Endothelial cell of umbilical vein (primary cell): ENCODE measurements at regions not wholly inside any gene's neighbourhood (a gene's known extent, or its start where the extent isn't known, plus 50 kb on each side); places are given as distances from the start of the nearest gene placed in this dataset.

Experiments used
- BruUV-seq: library from RNA; stranded (reverse); fragments of 400-500 nt; replicated peaks from 2 replicates; lab custom pipeline; 2021; lab: Mats Ljungman, UMichigan
- CTCF ChIA-PET: fragments of 300-600, 350-600 bp; sonication (Branson Sonifier 250); formaldehyde crosslinking; loops from one replicate; lab custom pipeline; 2021; ENCODE audit warnings: antibody characterized with exemption, inconsistent platforms; lab: Charles Lee
- POLR2A ChIA-PET: fragments of 300-600, 350-600 bp; sonication (Branson Sonifier 250); formaldehyde crosslinking; loops from one replicate; lab custom pipeline; 2021; ENCODE audit warnings: antibody characterized with exemption, inconsistent platforms; lab: Charles Lee
- DNase-seq: peaks from one replicate; pipeline ENCODE4 v3.0.0-alpha.2; 2011; ENCODE audit warnings: low read depth, low spot score
- FAIRE-seq: peaks from 2 replicates; lab custom pipeline; 2011; peaks lifted over from hg19 to GRCh38; lab: Jason Lieb, UNC
- H2AFZ ChIP-seq: 2 replicates; pipeline ENCODE4 v1.6.0; 2012; ENCODE audit warnings: low read depth, low read length, control low read depth, inconsistent platforms
- H3K27ac ChIP-seq: 2 replicates; pipeline ENCODE4 v1.5.1; 2011; ENCODE audit warnings: low read depth, mild to moderate bottlenecking, control low read depth, low read length, moderate library complexity; ENCODE audit not compliant: insufficient read depth
- H3K27me3 ChIP-seq, 2 experiments: 2 replicates each; pipeline versions ENCODE4 v1.6.0 to v1.6.1; 2011; ENCODE audit warnings: low read length in 2 of 2, mixed read lengths in 1 of 2; ENCODE audit not compliant: control insufficient read depth in 2 of 2, insufficient read depth in 2 of 2
- H3K36me3 ChIP-seq, 2 experiments: 2 replicates in 1 of 2; 3 replicates in 1 of 2; pipeline ENCODE4 v1.5.1; 2011; ENCODE audit warnings: low read length in 2 of 2, mild to moderate bottlenecking in 1 of 2, moderate library complexity in 1 of 2; ENCODE audit not compliant: control insufficient read depth in 2 of 2, insufficient read depth in 2 of 2; ENCODE audit errors: extremely low read depth in 1 of 2
- H3K4me1 ChIP-seq: 3 replicates; pipeline ENCODE4 v1.5.1; 2011; ENCODE audit warnings: mild to moderate bottlenecking, low read length; ENCODE audit not compliant: control insufficient read depth, insufficient read depth; ENCODE audit errors: extremely low read depth
- H3K4me2 ChIP-seq: 2 replicates; pipeline ENCODE4 v1.6.1; 2011; ENCODE audit warnings: low read length, control low read depth, mixed read lengths; ENCODE audit not compliant: insufficient read depth
- H3K4me3 ChIP-seq, 3 experiments: fragments of 200-600 bp in 1 of 3; sonication (generic), shearing (Covaris generic) in 1 of 3; replicated peaks in 1 of 3; 2 replicates each; pipeline ENCODE4 v1.5.1; 2011 to 2016; ENCODE audit warnings: control low read depth in 3 of 3, low read length in 3 of 3, mild to moderate bottlenecking in 2 of 3, inconsistent platforms in 1 of 3, low read depth in 1 of 3, moderate library complexity in 1 of 3; ENCODE audit not compliant: insufficient read depth in 1 of 3
- H3K79me2 ChIP-seq: 2 replicates; pipeline ENCODE4 v1.6.0; 2012; ENCODE audit warnings: low read length, inconsistent platforms; ENCODE audit not compliant: control insufficient read depth, insufficient read depth
- H3K9ac ChIP-seq: replicated peaks from 2 replicates; pipeline ENCODE3; 2011; ENCODE audit warnings: low read length, control low read depth; ENCODE audit not compliant: insufficient read depth; ENCODE audit errors: extremely low read depth
- H3K9me1 ChIP-seq: replicated peaks from 3 replicates; pipeline ENCODE4 v1.6.0; 2011; ENCODE audit warnings: mild to moderate bottlenecking, low read length; ENCODE audit not compliant: control insufficient read depth, insufficient read depth; ENCODE audit errors: extremely low read depth
- H3K9me3 ChIP-seq: replicated peaks from 2 replicates; pipeline ENCODE4 v1.5.1; 2012; ENCODE audit warnings: low read length, inconsistent platforms; ENCODE audit not compliant: control insufficient read depth, insufficient read depth
- H4K20me1 ChIP-seq: replicated peaks from 2 replicates; pipeline ENCODE3; 2011; ENCODE audit warnings: mild to moderate bottlenecking, low read length; ENCODE audit not compliant: control insufficient read depth, insufficient read depth; ENCODE audit errors: extremely low read depth
- CTCF ChIP-seq, 2 donors: IDR thresholded peaks; 1 replicate in 1 of 2; 2 replicates in 1 of 2; pipeline ENCODE4 v1.5.1; 2011; ENCODE audit warnings: low read length in 2 of 2, mild to moderate bottlenecking in 2 of 2, moderate library complexity in 2 of 2, control low read depth in 1 of 2, inconsistent platforms in 1 of 2, low read depth in 1 of 2; ENCODE audit not compliant: insufficient read depth in 1 of 2; ENCODE audit errors: extremely low read depth in 1 of 2
- EZH2 ChIP-seq: IDR thresholded peaks from 2 replicates; pipeline ENCODE4 v1.6.1; 2012; ENCODE audit warnings: borderline replicate concordance, low read depth, mild to moderate bottlenecking, moderate library complexity, low read length, inconsistent platforms; ENCODE audit not compliant: severe bottlenecking
- FOS ChIP-seq: IDR thresholded peaks from 2 replicates; pipeline ENCODE4 v1.6.1; 2011; ENCODE audit warnings: mild to moderate bottlenecking, low read length, moderate library complexity, borderline replicate concordance; ENCODE audit not compliant: insufficient read depth
- GATA2 ChIP-seq: IDR thresholded peaks from 2 replicates; pipeline ENCODE4 v1.7.0; 2011; ENCODE audit warnings: low read depth, mild to moderate bottlenecking, moderate library complexity, mixed read lengths, low read length; ENCODE audit not compliant: insufficient read length, insufficient read depth
- JUN ChIP-seq: IDR thresholded peaks from 2 replicates; pipeline ENCODE4 v1.6.1; 2011; ENCODE audit warnings: borderline replicate concordance, low read depth; ENCODE audit not compliant: insufficient read length, insufficient read depth
- MAX ChIP-seq: IDR thresholded peaks from 2 replicates; pipeline ENCODE4 v1.6.1; 2011; ENCODE audit not compliant: insufficient read depth, insufficient read length
- MYC ChIP-seq: IDR thresholded peaks from one replicate; pipeline ENCODE4 v1.6.1; 2011; ENCODE audit warnings: mild to moderate bottlenecking, low read depth, low read length
- POLR2A ChIP-seq: IDR thresholded peaks from 2 replicates; pipeline ENCODE4 v1.6.1; 2012; ENCODE audit warnings: low read depth, mild to moderate bottlenecking, control low read depth, low read length
- POLR2AphosphoS5 ChIP-seq: IDR thresholded peaks from 2 replicates; pipeline ENCODE4 v1.6.1; 2012; ENCODE audit warnings: low read depth, mild to moderate bottlenecking, control low read depth, low read length, moderate library complexity; ENCODE audit not compliant: insufficient read depth
- dilution Hi-C: fragments of 300-500 bp; cut with MboI; formaldehyde crosslinking; loops from one replicate; pipeline ENCODE4 v1.15.0; 2019; ENCODE audit warnings: low sequenced_read_pairs; ENCODE audit not compliant: extremely low pct_ligation_motif_present
- intact Hi-C: fragments of 100-400 bp; cut with micrococcal nuclease; formaldehyde crosslinking; loops from one replicate; pipeline ENCODE4 v1.10.0; 2022

GRCh38 chr15:94586099-94586498, 354.7 kb downstream of the MCTP2 start:
- H3K9ac ChIP-seq: no peak overlapping the region
- DNase-seq (no peak), FAIRE-seq (no peak)
- H2AFZ ChIP-seq: no peak overlapping the region
- peaks cover 25% of the 10 kb centered on the region for H3K4me1 ChIP-seq
- H3K4me3 ChIP-seq: no peak overlapping the region
- no TSS peak for BruUV-seq
- dilution Hi-C loops: no loop called here
- H3K79me2 ChIP-seq: no peaks in the 10 kb centered on the region
- no peaks in the 10 kb centered on the region for H4K20me1 ChIP-seq
- POLR2A ChIA-PET: no interaction called here
- intact Hi-C loops: loop anchor here (10.0 kb wide), 3 partner anchors 1029 to 1459 kb away; no protein-coding TSS in a partner anchor
- no peaks in the 10 kb centered on the region for H3K36me3 ChIP-seq
- no peaks in the 10 kb centered on the region for H3K9me1 ChIP-seq
- TF ChIP-seq MYC (no peak), JUN (no peak), CTCF (IDR thresholded peaks at IDR 0.05; ENCODE audit: extremely low read depth in 1 of 2, insufficient read depth in 1 of 2, low read depth in 1 of 2, low read length in 2 of 2) (no peak), MAX (no peak)
- no peaks in the 10 kb centered on the region for H3K27me3 ChIP-seq
- CTCF ChIA-PET: interaction anchor here (4.7 to 5.8 kb wide), 3 partner anchors 21 to 259 kb away, joined by 23 to 198 read pairs (median 51); no protein-coding TSS in a partner anchor
- no peak overlapping the region for H3K4me2 ChIP-seq
- no peaks in the 10 kb centered on the region for H3K9me3 ChIP-seq
- peak overlapping the region; percentile 80 for H3K27ac ChIP-seq

GRCh38 chr15:94587113-94587512, 355.8 kb downstream of the MCTP2 start:
- TF ChIP-seq POLR2AphosphoS5: no peak
- TF ChIP-seq EZH2: no peak
- TF ChIP-seq POLR2A: no peak
- no peak for TF ChIP-seq MAX
- no peak for TF ChIP-seq MYC
- TF ChIP-seq GATA2: no peak
- TF ChIP-seq CTCF (IDR thresholded peaks at IDR 0.05; ENCODE audit: extremely low read depth in 1 of 2, insufficient read depth in 1 of 2, low read depth in 1 of 2, low read length in 2 of 2): no peak
- no peak for TF ChIP-seq FOS
- no peak for TF ChIP-seq JUN
- no peaks in the 10 kb centered on the region for H3K9me1 ChIP-seq
- H3K27me3 ChIP-seq: no peaks in the 10 kb centered on the region
- ChIA-PET CTCF (no interaction called here), POLR2A (no interaction called here)
- H4K20me1 ChIP-seq: no peaks in the 10 kb centered on the region
- no peaks in the 10 kb centered on the region for H3K36me3 ChIP-seq
- H3K4me1 ChIP-seq: peaks cover 25% of the 10 kb centered on the region
- H3K27ac ChIP-seq: no peak overlapping the region
- FAIRE-seq: no peak
- no peak for DNase-seq
- H3K4me2 ChIP-seq: no peak overlapping the region
- H3K79me2 ChIP-seq: no peaks in the 10 kb centered on the region
- no TSS peak for BruUV-seq
- intact Hi-C loops: loop anchor here (10.0 kb wide), 3 partner anchors 1028 to 1458 kb away; no protein-coding TSS in a partner anchor
- H3K9ac ChIP-seq: no peak overlapping the region
- no peak overlapping the region for H3K4me3 ChIP-seq
- H3K9me3 ChIP-seq: no peaks in the 10 kb centered on the region
- dilution Hi-C loops: no loop called here
- H2AFZ ChIP-seq: no peak overlapping the region
